NCI-H524 (cell line): ENCODE measurements at regions not wholly inside any gene's neighbourhood (a gene's known extent, or its start where the extent isn't known, plus 50 kb on each side); places are given as distances from the start of the nearest gene placed in this dataset.

Experiments
- DNase-seq, 2 experiments: peaks; one replicate each; lab custom pipeline; 2025; lab: John Stamatoyannopoulos, UW

DNA sequence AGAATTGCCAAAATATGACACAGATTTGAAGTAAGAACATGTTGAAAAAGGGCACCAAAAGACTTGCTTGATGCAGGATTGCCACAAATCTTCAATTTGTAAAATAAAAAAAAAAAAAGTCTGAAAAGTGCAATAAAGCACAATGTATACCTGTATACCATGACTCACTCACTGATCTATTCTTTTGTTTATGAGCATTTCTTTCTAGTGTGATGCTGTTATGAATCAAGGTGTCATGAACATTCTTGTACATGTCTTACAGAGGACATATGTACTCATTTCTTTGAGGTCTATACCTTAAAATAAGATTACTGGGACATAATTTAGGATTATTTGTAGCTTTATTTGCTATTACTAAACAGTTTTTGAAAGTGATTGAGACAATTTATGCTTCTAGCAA, 464.9 kb upstream of the RBMS3 start:
- DNase-seq = no peak

DNA sequence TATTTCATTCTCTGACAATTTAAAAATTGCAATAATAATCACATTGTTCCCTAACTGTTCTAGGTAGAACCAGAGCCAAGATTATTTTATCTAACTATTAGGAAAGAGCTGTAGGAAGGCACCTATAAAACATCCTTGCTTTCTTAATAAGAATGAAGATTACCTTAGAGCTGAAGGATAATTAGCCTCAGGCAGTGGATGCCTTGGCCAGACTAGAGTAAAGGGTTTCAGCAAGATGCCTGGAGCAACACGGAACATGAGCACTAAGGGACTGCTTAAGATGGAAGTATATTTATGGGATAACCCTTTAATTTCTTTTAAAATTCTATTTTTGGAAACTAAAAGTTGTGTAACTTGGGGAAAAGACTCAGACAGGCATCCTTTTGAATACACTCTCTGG, 456.6 kb upstream of the RBMS3 start:
- no peak for DNase-seq

DNA sequence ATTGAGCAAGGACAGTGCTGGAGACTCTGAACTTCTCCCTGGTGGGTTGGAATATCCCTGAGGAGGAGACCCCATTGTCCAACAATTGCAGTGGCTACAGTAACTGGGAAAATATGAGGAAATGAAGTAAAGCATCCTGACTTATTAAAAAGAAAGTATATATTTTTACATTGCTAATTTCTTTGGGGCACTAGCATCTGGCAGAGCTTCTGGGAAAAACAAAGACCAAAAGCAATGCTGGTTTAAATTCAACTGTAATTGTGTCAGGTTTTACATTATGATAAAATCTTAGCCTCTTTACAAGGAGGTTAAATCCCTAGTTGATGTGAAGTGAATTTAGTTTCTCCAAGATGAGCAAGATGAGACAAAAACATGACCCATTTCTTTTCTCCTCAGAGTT, 454.0 kb upstream of the RBMS3 start:
- no peak for DNase-seq

GRCh38 chr3:28835249-28835648, 445.6 kb upstream of the RBMS3 start:
- no peak for DNase-seq

GRCh38 chr3:28835751-28836150, 445.1 kb upstream of the RBMS3 start:
- no peak for DNase-seq

GRCh38 chr3:28836199-28836598, 444.7 kb upstream of the RBMS3 start:
- no peak for DNase-seq

DNA sequence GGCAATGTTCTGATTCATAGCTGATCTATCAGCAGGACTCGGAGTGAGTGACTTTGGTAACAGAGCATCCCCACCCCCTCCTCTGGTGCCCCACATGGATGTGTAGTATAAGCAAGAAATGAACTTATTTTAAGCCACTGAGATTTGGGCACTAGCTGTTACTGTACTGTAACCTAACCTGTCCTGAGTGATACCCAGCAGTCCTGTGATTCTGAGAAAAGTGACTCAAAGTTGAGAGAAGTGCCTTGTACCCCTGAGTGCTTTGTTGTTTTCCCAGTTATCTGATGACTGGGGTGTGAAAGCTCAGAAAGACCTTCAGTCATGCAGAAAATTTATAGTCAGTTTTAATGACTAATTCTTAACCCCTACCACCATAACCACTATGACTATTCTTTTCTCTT, 439.9 kb upstream of the RBMS3 start:
- no peak for DNase-seq

GRCh38 chr3:28841441-28841840, 439.4 kb upstream of the RBMS3 start:
- no peak for DNase-seq

- no peak for DNase-seq
Measured at GRCh38 chr3:28844298-28845005, 436.4 kb upstream of the RBMS3 start.

DNA sequence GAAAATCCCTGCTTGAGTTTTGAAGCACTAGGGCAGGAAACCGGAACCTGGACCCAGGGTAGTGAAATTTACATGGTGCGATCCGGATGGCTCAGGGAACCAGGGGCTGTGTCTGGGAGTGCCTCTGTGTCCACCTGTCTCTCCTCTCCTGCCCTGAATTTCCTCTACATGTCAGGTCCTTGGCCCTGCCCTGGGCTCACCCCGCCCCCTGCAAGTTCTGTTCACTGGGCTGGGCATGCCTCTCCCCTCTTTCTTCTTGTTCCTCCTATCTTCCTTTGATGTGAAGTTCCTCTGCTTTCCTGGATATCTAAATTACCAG, 435.9 kb upstream of the RBMS3 start:
- DNase-seq = no peak

- DNase-seq = no peak
Measured at GRCh38 chr3:28846971-28847478, 433.8 kb upstream of the RBMS3 start.

DNA sequence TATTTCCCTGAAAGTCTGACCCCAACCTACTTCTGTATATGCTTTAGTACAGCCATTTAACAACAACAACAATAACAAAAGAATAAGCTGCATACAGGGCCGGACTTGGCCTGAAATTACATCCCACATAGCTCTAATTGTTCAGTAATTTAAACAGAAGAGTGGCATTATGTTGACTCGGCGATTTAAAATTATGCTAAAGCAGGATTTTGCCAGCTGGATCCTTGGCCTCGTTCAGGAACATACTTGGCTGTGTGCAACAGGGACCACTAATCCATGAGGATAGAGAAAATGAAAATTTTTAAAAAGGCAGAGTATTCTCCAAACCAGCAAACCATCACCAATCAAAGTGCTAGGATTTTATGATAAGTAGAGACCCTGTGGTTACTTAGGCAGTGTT, 433.1 kb upstream of the RBMS3 start:
- DNase-seq = no peak

GRCh38 chr3:28850186-28850585, 430.7 kb upstream of the RBMS3 start:
- no peak for DNase-seq

- DNase-seq = no peak
Measured at GRCh38 chr3:28853830-28854229, 427.0 kb upstream of the RBMS3 start.

- DNase-seq = no peak
Measured at GRCh38 chr3:28856796-28857195, 424.1 kb upstream of the RBMS3 start.

DNA sequence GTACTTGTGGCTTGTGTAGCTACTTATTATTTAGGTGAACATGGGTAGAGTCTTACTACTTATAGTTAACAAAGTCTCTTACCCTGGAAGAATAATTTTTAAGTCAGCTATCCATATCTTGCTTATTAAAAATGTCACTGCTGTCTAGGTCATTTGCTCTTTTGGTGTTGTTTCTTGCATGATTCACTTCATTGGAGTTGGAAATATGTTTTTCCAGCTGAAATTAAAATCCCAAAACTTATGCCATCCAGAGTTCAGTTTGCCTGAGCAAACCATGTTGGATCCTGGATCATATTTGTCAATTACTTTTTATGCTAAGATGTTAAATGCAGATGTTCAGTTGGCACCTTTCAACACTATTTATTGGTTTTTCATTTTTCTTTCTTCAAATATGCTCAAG, 421.0 kb upstream of the RBMS3 start:
- no peak for DNase-seq

GRCh38 chr3:28860307-28860706, 420.6 kb upstream of the RBMS3 start:
- no peak for DNase-seq

- DNase-seq = no peak
Measured at GRCh38 chr3:28863186-28863585, 417.7 kb upstream of the RBMS3 start.

DNA sequence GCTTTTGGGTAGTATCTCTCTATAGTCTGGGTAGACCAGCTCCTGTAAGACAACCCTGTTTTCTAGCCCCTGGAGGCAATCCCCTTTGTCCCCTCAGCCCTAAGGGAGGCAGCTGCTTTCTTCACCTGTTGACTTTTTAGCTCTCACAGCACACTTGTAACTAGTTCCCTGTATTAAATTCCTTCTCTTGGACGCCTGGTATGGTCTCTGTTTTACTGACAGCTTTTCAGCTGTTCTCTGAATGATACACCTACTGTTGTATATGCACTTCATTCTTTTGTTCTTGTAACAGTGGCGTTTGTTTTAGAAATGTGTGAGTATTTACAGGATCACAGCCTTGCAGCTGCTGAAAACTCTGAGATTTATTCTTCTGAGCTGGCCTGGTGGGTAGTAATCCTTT, 413.0 kb upstream of the RBMS3 start:
- DNase-seq = no peak

- DNase-seq = no peak
Measured at GRCh38 chr3:28868897-28869296, 412.0 kb upstream of the RBMS3 start.

GRCh38 chr3:28877912-28878311, 403.0 kb upstream of the RBMS3 start:
- DNase-seq = no peak

GRCh38 chr3:28890373-28890772, 390.5 kb upstream of the RBMS3 start:
- DNase-seq = no peak

GRCh38 chr3:28891485-28891884, 389.4 kb upstream of the RBMS3 start:
- no peak for DNase-seq

- no peak for DNase-seq
Measured at GRCh38 chr3:28900301-28900700, 380.6 kb upstream of the RBMS3 start.

DNA sequence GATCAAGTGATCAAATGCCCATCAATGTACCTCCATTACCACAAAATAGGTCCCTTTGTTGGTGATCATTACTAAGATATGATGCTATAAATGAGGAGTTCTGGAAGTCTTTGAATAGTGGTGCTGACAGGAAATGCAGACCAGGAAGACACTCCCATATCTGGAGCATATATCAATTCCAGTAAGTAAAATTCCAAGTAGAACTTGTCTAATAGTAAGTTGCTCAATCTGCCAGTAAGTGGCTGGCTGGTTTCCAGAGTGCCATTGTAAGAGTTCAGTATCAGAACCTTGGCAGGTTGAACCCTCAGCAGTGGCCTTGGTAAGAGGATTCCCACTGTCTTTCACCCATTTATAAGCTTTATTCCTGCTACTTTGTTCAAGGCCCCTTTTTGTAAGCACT, 379.9 kb upstream of the RBMS3 start:
- DNase-seq = no peak
